Osteocyte (in vitro differentiated cells): ENCODE measurements at regions not wholly inside any gene's neighbourhood (a gene's known extent, or its start where the extent isn't known, plus 50 kb on each side); places are given as distances from the start of the nearest gene placed in this dataset.

Source experiments
- DNase-seq: peaks from one replicate; pipeline ENCODE4 v3.0.0; 2021; ENCODE audit warnings: mixed read lengths; ENCODE audit not compliant: unreplicated experiment; ENCODE audit errors: extremely low spot score
- H3K27ac Mint-ChIP-seq: one replicate; pipeline ENCODE4 v1.8.0; 2021; ENCODE audit warnings: mild to moderate bottlenecking, mixed read lengths; ENCODE audit not compliant: unreplicated experiment
- H3K27me3 Mint-ChIP-seq: one replicate; pipeline ENCODE4 v1.8.0; 2021; ENCODE audit warnings: mixed read lengths; ENCODE audit not compliant: unreplicated experiment
- H3K36me3 Mint-ChIP-seq: one replicate; pipeline ENCODE4 v1.8.0; 2021; ENCODE audit warnings: mixed read lengths; ENCODE audit not compliant: unreplicated experiment
- H3K4me1 Mint-ChIP-seq: one replicate; pipeline ENCODE4 v1.8.0; 2021; ENCODE audit warnings: mixed read lengths; ENCODE audit not compliant: unreplicated experiment
- H3K4me3 Mint-ChIP-seq: one replicate; pipeline ENCODE4 v1.8.0; 2021; ENCODE audit warnings: mild to moderate bottlenecking, moderate library complexity, mixed read lengths; ENCODE audit not compliant: unreplicated experiment
- H3K9me3 Mint-ChIP-seq: one replicate; pipeline ENCODE4 v1.8.0; 2021; ENCODE audit warnings: mixed read lengths; ENCODE audit not compliant: unreplicated experiment
- CTCF ChIP-seq: fragments of 200-600 bp; sonication (generic); IDR thresholded peaks from 2 replicates; pipeline ENCODE4 v1.5.0; 2021; ENCODE audit warnings: antibody characterized with exemption, mild to moderate bottlenecking, moderate library complexity

- Mint-ChIP-seq H3K27me3 (no peaks in the 10 kb centered on the region), H3K36me3 (no peaks in the 10 kb centered on the region), H3K4me3 (no peak overlapping the region), H3K9me3 (peaks cover 9% of the 10 kb centered on the region), H3K27ac (no peak overlapping the region), H3K4me1 (no peaks in the 10 kb centered on the region)
- TF ChIP-seq CTCF = no peak
- DNase-seq = no peak
These were observed 922.0 kb upstream of the SORCS1 start for GRCh38 chr10:108086502-108086901.

DNA sequence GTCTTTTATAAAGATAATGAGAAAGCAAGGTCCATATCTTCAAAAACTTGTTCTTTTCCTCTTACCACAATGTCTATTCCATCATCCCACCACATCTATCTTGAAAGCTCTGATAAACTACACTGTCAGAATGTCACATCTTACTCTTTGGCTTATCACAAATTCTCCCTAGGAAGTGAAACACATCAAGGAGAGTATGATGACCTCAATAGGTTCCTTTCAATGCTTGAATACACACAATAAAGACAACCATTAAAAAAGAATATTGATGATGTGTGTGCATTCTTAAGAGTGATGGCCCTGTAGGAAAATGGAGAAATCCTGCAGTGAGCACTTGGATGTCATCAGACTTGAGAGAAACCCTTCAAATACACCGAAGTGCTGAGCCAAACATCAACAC is 918.1 kb upstream of the SORCS1 start:
- Mint-ChIP-seq H3K9me3 (peaks cover 25% of the 10 kb centered on the region), H3K36me3 (no peaks in the 10 kb centered on the region), H3K4me1 (no peaks in the 10 kb centered on the region), H3K27ac (no peak overlapping the region), H3K4me3 (no peak overlapping the region), H3K27me3 (no peaks in the 10 kb centered on the region)
- no peak for DNase-seq
- no peak for TF ChIP-seq CTCF

DNA sequence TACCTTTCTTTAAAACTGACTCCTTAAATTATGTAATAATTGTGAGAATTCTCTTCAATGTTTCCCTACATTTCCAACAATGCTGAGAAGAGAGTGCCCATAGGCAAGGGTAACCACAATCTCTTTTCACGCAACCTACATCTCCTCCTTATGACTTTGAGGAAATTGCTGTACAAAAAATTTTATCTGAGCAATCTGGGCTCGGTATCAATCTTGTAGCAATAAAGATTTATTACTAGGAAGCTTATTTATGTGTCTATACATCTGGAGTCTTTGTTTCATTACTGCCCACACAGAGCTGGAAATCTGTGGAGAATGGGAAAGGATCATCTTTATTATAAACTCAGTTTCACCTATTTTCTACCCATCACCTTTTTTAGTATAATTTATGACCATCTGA is 913.8 kb upstream of the SORCS1 start:
- no peak overlapping the region for H3K4me3 Mint-ChIP-seq

DNA sequence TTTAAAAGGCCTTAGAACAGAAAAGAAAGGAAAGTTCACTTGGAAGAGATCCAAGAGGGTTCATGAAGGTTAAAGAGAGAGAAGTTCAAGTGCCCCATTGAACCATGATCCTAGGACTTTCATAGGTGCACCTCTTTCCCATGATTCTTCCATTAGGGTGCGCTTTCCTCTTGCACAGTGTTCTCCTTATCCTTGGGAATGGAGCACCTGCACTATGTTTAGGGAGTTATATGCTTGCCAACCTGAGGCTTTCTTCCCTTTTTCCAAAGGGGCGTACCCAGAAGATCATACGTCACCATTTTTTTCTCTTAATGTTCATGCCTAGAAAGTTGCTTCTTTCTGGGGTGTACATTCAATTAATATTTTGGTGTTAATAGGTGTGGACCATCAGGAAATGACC is 908.0 kb upstream of the SORCS1 start:
- H3K4me3 Mint-ChIP-seq = no peak overlapping the region
- no peaks in the 10 kb centered on the region for H3K4me1 Mint-ChIP-seq
- no peaks in the 10 kb centered on the region for H3K36me3 Mint-ChIP-seq
- H3K27ac Mint-ChIP-seq = no peak overlapping the region
- no peak for TF ChIP-seq CTCF
- H3K27me3 Mint-ChIP-seq = no peaks in the 10 kb centered on the region
- peaks cover 38% of the 10 kb centered on the region for H3K9me3 Mint-ChIP-seq
- no peak for DNase-seq

More for the DNA sequence above, 913.8 kb upstream of the SORCS1 start:
- DNase-seq = no peak
- Mint-ChIP-seq H3K4me1 (no peaks in the 10 kb centered on the region), H3K9me3 (peaks cover 39% of the 10 kb centered on the region), H3K27ac (no peak overlapping the region), H3K36me3 (no peaks in the 10 kb centered on the region), H3K27me3 (no peaks in the 10 kb centered on the region)
- no peak for TF ChIP-seq CTCF

DNA sequence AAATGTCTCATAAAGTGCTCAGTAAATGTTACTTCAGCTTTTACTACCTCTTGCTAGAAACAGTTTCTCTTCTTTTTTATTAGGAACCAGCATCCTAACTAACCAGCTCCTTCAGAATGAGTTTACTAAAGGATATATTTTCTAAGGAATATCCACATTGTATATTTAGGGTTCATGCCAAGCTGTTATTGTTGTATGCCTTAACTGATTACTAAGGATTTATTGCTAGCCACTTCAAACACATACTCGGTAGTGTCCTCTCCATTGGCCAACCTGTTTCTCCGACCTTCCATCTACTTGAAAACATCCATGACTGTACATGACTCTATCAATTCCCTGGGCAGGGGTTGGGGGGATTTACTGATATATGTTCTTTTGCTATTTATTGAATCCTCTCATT is 906.3 kb upstream of the SORCS1 start:
- no peak for TF ChIP-seq CTCF
- Mint-ChIP-seq H3K36me3 (no peaks in the 10 kb centered on the region), H3K9me3 (peaks cover 30% of the 10 kb centered on the region), H3K27ac (no peak overlapping the region), H3K4me1 (no peaks in the 10 kb centered on the region), H3K4me3 (no peak overlapping the region), H3K27me3 (no peaks in the 10 kb centered on the region)
- DNase-seq = no peak
